K562 (cell line): ENCODE measurements at regions not wholly inside any gene's neighbourhood (a gene's known extent, or its start where the extent isn't known, plus 50 kb on each side); places are given as distances from the start of the nearest gene placed in this dataset.

Experiments
- ATAC-seq: fragments of 200-7000 bp; cut with Tn5 transposase; 3 replicates; pipeline ENCODE4 v1.9.1; 2020; ENCODE audit warnings: moderate library complexity
- BruUV-seq: library from RNA; stranded (reverse); fragments of 400-500 nt; replicated peaks from 2 replicates; lab custom pipeline; 2021; lab: Mats Ljungman, UMichigan
- CTCF ChIA-PET: fragments of 300-600 bp; formaldehyde crosslinking; extraction: SDS; loops from one replicate; lab custom pipeline; 2021; ENCODE audit warnings: low intra/inter-chr PET ratio; lab: Yijun Ruan, JAX
- POLR2A ChIA-PET: fragments of 300-600, 350-650 bp; sonication (Branson Sonifier 250); formaldehyde crosslinking; extraction: SDS; loops from one replicate; lab custom pipeline; 2021; ENCODE audit warnings: antibody characterized with exemption, inconsistent platforms; lab: Yijun Ruan, JAX
- DNase-seq, 4 experiments: peaks; one replicate each; pipeline versions ENCODE4 v3.0.0 to v3.0.0-alpha.2; 2011 to 2018; ENCODE audit warnings: low spot score in 3 of 4, mixed read lengths in 3 of 4; ENCODE audit errors: extremely low read depth in 1 of 4
- FAIRE-seq: peaks from 2 replicates; lab custom pipeline; 2011; peaks lifted over from hg19 to GRCh38; lab: Jason Lieb, UNC
- H2AFZ ChIP-seq: 2 replicates; pipeline ENCODE4 v1.6.0; 2011; ENCODE audit warnings: low read depth, low read length, control low read depth, inconsistent platforms
- H3K27ac ChIP-seq: fragments of 200-600 bp; 3 replicates; pipeline ENCODE4 v1.8.0; 2011; ENCODE audit warnings: low read depth, mild to moderate bottlenecking, control low read depth, inconsistent platforms, low read length, moderate library complexity, mixed read lengths; ENCODE audit errors: extremely low read depth
- H3K27me3 ChIP-seq, 2 experiments: fragments of 300-600 bp in 1 of 2; 2 replicates in 1 of 2; 3 replicates in 1 of 2; pipeline versions ENCODE4 v1.6.0 to v1.8.0; 2011; ENCODE audit warnings: inconsistent platforms in 2 of 2, low read length in 2 of 2, mild to moderate bottlenecking in 1 of 2, mixed read lengths in 1 of 2, moderate library complexity in 1 of 2; ENCODE audit not compliant: control insufficient read depth in 2 of 2, insufficient read depth in 2 of 2
- H3K36me3 ChIP-seq: fragments of 300-600 bp; 3 replicates; pipeline ENCODE4 v1.8.0; 2011; ENCODE audit warnings: mild to moderate bottlenecking, low read length, inconsistent platforms; ENCODE audit not compliant: control insufficient read depth, insufficient read depth
- H3K4me1 ChIP-seq, 2 experiments: fragments of 200-600 bp in 1 of 2; replicated peaks in 1 of 2; 2 replicates in 1 of 2; 3 replicates in 1 of 2; pipeline versions ENCODE4 v1.5.1 to v1.8.0; 2011; ENCODE audit warnings: inconsistent platforms in 2 of 2, low read length in 2 of 2, mild to moderate bottlenecking in 1 of 2, mixed read lengths in 1 of 2, moderate library complexity in 1 of 2; ENCODE audit not compliant: control insufficient read depth in 2 of 2, insufficient read depth in 2 of 2
- H3K4me2 ChIP-seq: 2 replicates; pipeline ENCODE4 v1.6.1; 2011; ENCODE audit warnings: low read length, control low read depth, inconsistent platforms, mixed read lengths; ENCODE audit not compliant: insufficient read depth
- H3K4me3 ChIP-seq: fragments of 200-600 bp; sonication (generic), shearing (Covaris generic); 2 replicates; pipeline ENCODE4 v1.5.1; 2016; ENCODE audit warnings: control low read depth, inconsistent platforms
- H3K79me2 ChIP-seq: fragments of 200-600 bp; 3 replicates; pipeline ENCODE4 v1.8.0; 2011; ENCODE audit warnings: low read length, inconsistent platforms; ENCODE audit not compliant: control insufficient read depth, insufficient read depth
- H3K9ac ChIP-seq, 2 experiments: 2 replicates each; pipeline versions ENCODE4 v1.6.0 to v1.6.1; 2011; ENCODE audit warnings: low read depth in 2 of 2, low read length in 2 of 2, control low read depth in 1 of 2, inconsistent platforms in 1 of 2, mild to moderate bottlenecking in 1 of 2, mixed read lengths in 1 of 2; ENCODE audit not compliant: insufficient read depth in 1 of 2
- H3K9me1 ChIP-seq: one replicate; pipeline ENCODE4 v1.6.0; 2011; ENCODE audit warnings: inconsistent platforms, mild to moderate bottlenecking, low read length, moderate library complexity; ENCODE audit not compliant: control insufficient read depth, insufficient read depth
- H3K9me3 ChIP-seq: replicated peaks from 2 replicates; pipeline ENCODE4 v1.5.1; 2011; ENCODE audit warnings: low read depth, low read length, inconsistent platforms; ENCODE audit not compliant: control insufficient read depth, insufficient read depth
- H4K20me1 ChIP-seq: replicated peaks from 2 replicates; pipeline ENCODE4 v1.6.1; 2011; ENCODE audit warnings: low read length, inconsistent platforms, mixed read lengths; ENCODE audit not compliant: control insufficient read depth, insufficient read depth
- BHLHE40 ChIP-seq: IDR thresholded peaks from 2 replicates; pipeline ENCODE4 v1.6.1; 2011; ENCODE audit warnings: low read length, improper control_type of control experiment
- BMI1 ChIP-seq: fragments of 150-350 bp; IDR thresholded peaks from 2 replicates; pipeline ENCODE4 v1.6.1; 2014; ENCODE audit warnings: low read length
- DNMT1 ChIP-seq: fragments of 450-650 bp; IDR thresholded peaks from 2 replicates; pipeline ENCODE4 v1.6.1; 2016; ENCODE audit warnings: antibody characterized with exemption, mild to moderate bottlenecking
- FOXA1 ChIP-seq: fragments of 450-650 bp; IDR thresholded peaks from 2 replicates; pipeline ENCODE4 v1.6.1; 2016; ENCODE audit warnings: mild to moderate bottlenecking, borderline replicate concordance
- MLLT1 ChIP-seq, 2 experiments: fragments of 450-650 bp; IDR thresholded peaks; 2 replicates each; pipeline ENCODE4 v1.6.1; 2016
- RUNX1 ChIP-seq: sonication (generic); IDR thresholded peaks from 2 replicates; pipeline ENCODE4 v1.6.1; 2016; ENCODE audit warnings: antibody characterized with exemption, low read depth
- SRSF9 ChIP-seq: fragments of 200-400 bp; formaldehyde crosslinking; IDR thresholded peaks from 2 replicates; pipeline ENCODE4 v1.6.1; 2017; ENCODE audit warnings: low read depth, low read length, borderline replicate concordance
- TBP ChIP-seq: optimal IDR thresholded peaks from 2 replicates; pipeline ENCODE3; 2011; ENCODE audit warnings: low read depth, low read length, improper control_type of control experiment
- ZBTB34 ChIP-seq: fragments of 250-450 bp; sonication (Bioruptor Pico); IDR thresholded peaks from 2 replicates; pipeline ENCODE4 v1.8.0; 2021; ENCODE audit warnings: mild to moderate bottlenecking, moderate library complexity
- WGBS: fragments of 100-300 bp; shearing (Covaris generic); methylation state at CpG from one replicate; pipeline ENCODE4 v1.1.6; 2016; ENCODE audit warnings: low coverage, mixed read lengths; ENCODE audit not compliant: insufficient coverage; ENCODE audit errors: missing lambda C conversion rate; 5-methylcytosine and 5-hydroxymethylcytosine counted together
- in situ Hi-C: fragments of 300-500 bp; cut with MboI; formaldehyde crosslinking; loops from 4 replicates; pipeline ENCODE4 v1.15.0; 2018; ENCODE audit warnings: inconsistent platforms, mixed read lengths
- intact Hi-C: fragments of 100-400 bp; cut with micrococcal nuclease; formaldehyde crosslinking; loops from 2 replicates; pipeline ENCODE4 v1.14.2; 2022
- TF ChIP-seq, protein P1 (sequence below): sonication (generic); formaldehyde crosslinking; IDR thresholded peaks from 2 replicates; pipeline ENCODE4 v1.8.0; 2023; ENCODE audit warnings: mild to moderate bottlenecking, missing genetic modification reagents

- POLR2A ChIA-PET: interaction anchor here (0.6 to 0.7 kb wide), 2 partner anchors 17 to 547 kb away, joined by 4 to 5 read pairs; no protein-coding TSS in a partner anchor
Observed at GRCh38 chr3:194034346-194035336, 101.3 kb upstream of the HES1 start.

More at GRCh38 chr3:194034346-194035336, 101.3 kb upstream of the HES1 start:
- no peaks in the 10 kb centered on the region for H4K20me1 ChIP-seq
- no peaks in the 10 kb centered on the region for H3K9me1 ChIP-seq
- H2AFZ ChIP-seq: peak overlapping the region; percentile 46; the same call in 1 of the 2 replicates
- FAIRE-seq: no peak
- DNase-seq: no peak
- TF ChIP-seq DNMT1: no peak
- no peak for TF ChIP-seq MLLT1 (IDR thresholded peaks at IDR 0.05)
- TF ChIP-seq BMI1: no peak
- TF ChIP-seq ZBTB34 (CRISPR knock-in tag): no peak
- TF ChIP-seq FOXA1: no peak
- no peak for TF ChIP-seq TBP
- no peak for TF ChIP-seq RUNX1
- no peak for TF ChIP-seq BHLHE40
- TF ChIP-seq SRSF9: no peak
- TF ChIP-seq, protein P1, sequence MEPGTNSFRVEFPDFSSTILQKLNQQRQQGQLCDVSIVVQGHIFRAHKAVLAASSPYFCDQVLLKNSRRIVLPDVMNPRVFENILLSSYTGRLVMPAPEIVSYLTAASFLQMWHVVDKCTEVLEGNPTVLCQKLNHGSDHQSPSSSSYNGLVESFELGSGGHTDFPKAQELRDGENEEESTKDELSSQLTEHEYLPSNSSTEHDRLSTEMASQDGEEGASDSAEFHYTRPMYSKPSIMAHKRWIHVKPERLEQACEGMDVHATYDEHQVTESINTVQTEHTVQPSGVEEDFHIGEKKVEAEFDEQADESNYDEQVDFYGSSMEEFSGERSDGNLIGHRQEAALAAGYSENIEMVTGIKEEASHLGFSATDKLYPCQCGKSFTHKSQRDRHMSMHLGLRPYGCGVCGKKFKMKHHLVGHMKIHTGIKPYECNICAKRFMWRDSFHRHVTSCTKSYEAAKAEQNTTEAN (CRISPR knock-in tag): no peak
- TF ChIP-seq, all 486 proteins: peak for 0
- BruUV-seq: no TSS peak
- Histone ChIP-seq H3K9me3 (no peaks in the 10 kb centered on the region), H3K4me2 (no peak overlapping the region), H3K9ac (peak overlapping the region in 1 of 2 experiments; percentile 31; a peak in 1 of 4 replicates), H3K27me3 (no peaks in the 10 kb centered on the region), H3K36me3 (no peaks in the 10 kb centered on the region), H3K27ac (no peak overlapping the region), H3K4me3 (no peak overlapping the region), H3K79me2 (no peaks in the 10 kb centered on the region), H3K4me1 (peaks cover 0 to 3% of the 10 kb centered on the region in 2 experiments; a peak in 3 of 5 replicates)
- intact Hi-C loops: no loop called here
- ATAC-seq: no peak; the same call in 2 of the 3 replicates
- in situ Hi-C loops: no loop called here
- CTCF ChIA-PET: no interaction called here
- WGBS: 75% methylated on average over 24 of the region's 24 CpGs
